Panc1 (cell line): ENCODE measurements at regions not wholly inside any gene's neighbourhood (a gene's known extent, or its start where the extent isn't known, plus 50 kb on each side); places are given as distances from the start of the nearest gene placed in this dataset.

ENCODE experiments used
- POLR2AphosphoS5 ChIP-seq: IDR thresholded peaks from 2 replicates; pipeline ENCODE4 v1.6.1; 2012; ENCODE audit warnings: mild to moderate bottlenecking, low read depth, low read length, moderate library complexity
- SIN3A ChIP-seq: IDR thresholded peaks from 2 replicates; pipeline ENCODE4 v1.6.1; 2012; ENCODE audit warnings: low read depth, mild to moderate bottlenecking, low read length, moderate library complexity, borderline replicate concordance; ENCODE audit not compliant: insufficient read depth
- TCF7L2 ChIP-seq: IDR thresholded peaks from 2 replicates; pipeline ENCODE4 v1.6.1; 2011; ENCODE audit warnings: mild to moderate bottlenecking, low read depth, low read length, inconsistent platforms
- TF ChIP-seq, protein P1 (sequence below): fragments of 450-650 bp; IDR thresholded peaks from 2 replicates; pipeline ENCODE4 v1.5.1; 2017; ENCODE audit warnings: mild to moderate bottlenecking

DNA sequence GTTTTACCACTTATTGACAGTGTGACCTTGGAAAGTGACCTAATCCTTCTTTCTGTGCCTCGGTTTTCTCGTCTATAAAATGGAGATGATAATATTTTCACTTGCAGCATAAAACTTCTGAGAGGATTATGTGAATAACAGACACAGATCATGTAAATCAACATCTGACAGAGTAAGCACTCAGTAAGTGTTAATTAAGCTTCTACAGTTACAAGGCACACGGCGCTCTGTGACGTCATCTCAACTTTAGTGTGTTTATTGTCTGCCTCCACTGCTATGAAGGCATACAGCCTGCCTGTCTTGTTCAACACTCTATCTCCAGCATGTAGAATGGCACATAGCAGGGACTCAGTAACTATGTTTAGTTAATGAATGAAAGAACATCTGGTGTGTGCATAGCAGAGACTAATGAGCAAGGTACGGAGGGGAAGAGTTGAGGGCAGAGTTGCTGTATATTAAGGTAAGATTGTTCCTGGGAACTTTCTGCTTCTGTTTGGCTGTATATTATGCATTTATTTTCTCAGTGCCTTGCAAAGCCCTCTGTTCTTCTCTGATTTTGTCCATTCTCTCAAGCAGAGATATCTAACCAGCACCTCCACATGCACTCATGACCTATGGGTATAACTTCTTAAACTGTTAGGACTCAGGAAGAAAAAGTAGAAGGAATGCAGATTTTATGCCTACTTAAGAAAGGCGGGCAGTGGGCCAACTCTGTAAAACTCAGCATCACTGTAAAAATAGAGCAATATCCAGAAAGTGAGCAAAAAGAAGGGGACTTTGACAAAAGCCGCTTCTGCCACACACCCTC is 66.4 kb upstream of the STMND1 start:
- TF ChIP-seq, protein P1, sequence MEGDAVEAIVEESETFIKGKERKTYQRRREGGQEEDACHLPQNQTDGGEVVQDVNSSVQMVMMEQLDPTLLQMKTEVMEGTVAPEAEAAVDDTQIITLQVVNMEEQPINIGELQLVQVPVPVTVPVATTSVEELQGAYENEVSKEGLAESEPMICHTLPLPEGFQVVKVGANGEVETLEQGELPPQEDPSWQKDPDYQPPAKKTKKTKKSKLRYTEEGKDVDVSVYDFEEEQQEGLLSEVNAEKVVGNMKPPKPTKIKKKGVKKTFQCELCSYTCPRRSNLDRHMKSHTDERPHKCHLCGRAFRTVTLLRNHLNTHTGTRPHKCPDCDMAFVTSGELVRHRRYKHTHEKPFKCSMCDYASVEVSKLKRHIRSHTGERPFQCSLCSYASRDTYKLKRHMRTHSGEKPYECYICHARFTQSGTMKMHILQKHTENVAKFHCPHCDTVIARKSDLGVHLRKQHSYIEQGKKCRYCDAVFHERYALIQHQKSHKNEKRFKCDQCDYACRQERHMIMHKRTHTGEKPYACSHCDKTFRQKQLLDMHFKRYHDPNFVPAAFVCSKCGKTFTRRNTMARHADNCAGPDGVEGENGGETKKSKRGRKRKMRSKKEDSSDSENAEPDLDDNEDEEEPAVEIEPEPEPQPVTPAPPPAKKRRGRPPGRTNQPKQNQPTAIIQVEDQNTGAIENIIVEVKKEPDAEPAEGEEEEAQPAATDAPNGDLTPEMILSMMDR: no peak
- TF ChIP-seq SIN3A: no peak
- no peak for TF ChIP-seq POLR2AphosphoS5
- TF ChIP-seq TCF7L2: no peak
